Suprapubic skin (tissue), 4 donors: ENCODE measurements at regions not wholly inside any gene's neighbourhood (a gene's known extent, or its start where the extent isn't known, plus 50 kb on each side); places are given as distances from the start of the nearest gene placed in this dataset.

Experiments
- POLR2A ChIP-seq, 2 donors: fragments of 450-650 bp; IDR thresholded peaks; one replicate each; pipeline ENCODE4 v1.6.1; 2017; ENCODE audit warnings: antibody characterized with exemption in 2 of 2, mild to moderate bottlenecking in 2 of 2, moderate library complexity in 2 of 2
- POLR2AphosphoS5 ChIP-seq, 3 donors: sonication (generic); formaldehyde crosslinking; IDR thresholded peaks; one replicate each; pipeline ENCODE4 v1.6.1; 2017; ENCODE audit warnings: antibody characterized with exemption in 3 of 3
- TF ChIP-seq, protein P1 (sequence below), 2 donors: fragments of 200-600 bp in 1 of 2; fragments of 450-650 bp in 1 of 2; sonication (generic) in 1 of 2; IDR thresholded peaks; one replicate each; pipeline ENCODE4 v1.5.1; 2016 to 2019; ENCODE audit warnings: antibody characterized with exemption in 2 of 2, mild to moderate bottlenecking in 1 of 2, moderate library complexity in 1 of 2

DNA sequence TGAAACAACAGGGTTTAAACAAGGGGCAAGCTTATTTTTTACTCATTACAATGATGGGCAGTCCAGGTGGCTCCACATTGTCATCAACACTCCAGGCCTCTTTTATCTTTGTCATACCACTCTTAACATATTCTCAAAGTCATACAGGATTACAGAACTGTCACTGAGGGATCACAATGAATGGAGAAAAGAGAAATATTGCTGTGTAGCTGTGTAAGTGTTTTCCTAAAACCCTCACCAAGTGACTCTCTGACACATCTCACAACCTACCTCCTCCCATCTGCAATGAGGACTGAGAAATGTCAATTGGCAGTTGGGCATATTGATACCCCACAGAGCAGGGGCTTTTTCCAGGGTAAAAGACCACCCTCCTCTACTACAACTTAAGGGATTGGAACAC lies 562.1 kb downstream of the TBC1D4 start:
- TF ChIP-seq, protein P1, sequence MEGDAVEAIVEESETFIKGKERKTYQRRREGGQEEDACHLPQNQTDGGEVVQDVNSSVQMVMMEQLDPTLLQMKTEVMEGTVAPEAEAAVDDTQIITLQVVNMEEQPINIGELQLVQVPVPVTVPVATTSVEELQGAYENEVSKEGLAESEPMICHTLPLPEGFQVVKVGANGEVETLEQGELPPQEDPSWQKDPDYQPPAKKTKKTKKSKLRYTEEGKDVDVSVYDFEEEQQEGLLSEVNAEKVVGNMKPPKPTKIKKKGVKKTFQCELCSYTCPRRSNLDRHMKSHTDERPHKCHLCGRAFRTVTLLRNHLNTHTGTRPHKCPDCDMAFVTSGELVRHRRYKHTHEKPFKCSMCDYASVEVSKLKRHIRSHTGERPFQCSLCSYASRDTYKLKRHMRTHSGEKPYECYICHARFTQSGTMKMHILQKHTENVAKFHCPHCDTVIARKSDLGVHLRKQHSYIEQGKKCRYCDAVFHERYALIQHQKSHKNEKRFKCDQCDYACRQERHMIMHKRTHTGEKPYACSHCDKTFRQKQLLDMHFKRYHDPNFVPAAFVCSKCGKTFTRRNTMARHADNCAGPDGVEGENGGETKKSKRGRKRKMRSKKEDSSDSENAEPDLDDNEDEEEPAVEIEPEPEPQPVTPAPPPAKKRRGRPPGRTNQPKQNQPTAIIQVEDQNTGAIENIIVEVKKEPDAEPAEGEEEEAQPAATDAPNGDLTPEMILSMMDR (IDR thresholded peaks at IDR 0.05), result no peak
- TF ChIP-seq POLR2A (IDR thresholded peaks at IDR 0.05) (no peak), POLR2AphosphoS5 (IDR thresholded peaks at IDR 0.05) (no peak)
